Neural crest cell (in vitro differentiated cells): ENCODE measurements at regions not wholly inside any gene's neighbourhood (a gene's known extent, or its start where the extent isn't known, plus 50 kb on each side); places are given as distances from the start of the nearest gene placed in this dataset.
"Not testable (repeated sequence)": the region's sequence is repeated elsewhere in the genome, so short reads cannot be mapped to it uniquely, and the experiment has no call there.

Source experiments
- DNase-seq: peaks from one replicate; pipeline ENCODE4 v3.0.0; 2021; ENCODE audit warnings: low read depth, mixed read lengths, low spot score
- H3K27ac Mint-ChIP-seq: one replicate; pipeline ENCODE4 v1.8.0; 2021; ENCODE audit warnings: mild to moderate bottlenecking, mixed read lengths; ENCODE audit not compliant: unreplicated experiment
- H3K27me3 Mint-ChIP-seq: 2 replicates; pipeline ENCODE4 v1.8.0; 2021; ENCODE audit warnings: low read depth, mild to moderate bottlenecking, mixed read lengths
- H3K36me3 Mint-ChIP-seq: 2 replicates; pipeline ENCODE4 v1.8.0; 2021; ENCODE audit warnings: low read depth, mild to moderate bottlenecking, mixed read lengths
- H3K4me1 Mint-ChIP-seq: 2 replicates; pipeline ENCODE4 v1.8.0; 2021; ENCODE audit warnings: mixed read lengths
- H3K4me3 Mint-ChIP-seq: one replicate; pipeline ENCODE4 v1.8.0; 2021; ENCODE audit warnings: mild to moderate bottlenecking, mixed read lengths
- H3K9me3 Mint-ChIP-seq: 2 replicates; pipeline ENCODE4 v1.8.0; 2021; ENCODE audit warnings: mixed read lengths
- TF ChIP-seq, protein P1 (sequence below): fragments of 200-600 bp; sonication (generic); conservative IDR thresholded peaks from 2 replicates; pipeline ENCODE4 v1.5.0; 2021; ENCODE audit warnings: antibody characterized with exemption, mild to moderate bottlenecking

DNA sequence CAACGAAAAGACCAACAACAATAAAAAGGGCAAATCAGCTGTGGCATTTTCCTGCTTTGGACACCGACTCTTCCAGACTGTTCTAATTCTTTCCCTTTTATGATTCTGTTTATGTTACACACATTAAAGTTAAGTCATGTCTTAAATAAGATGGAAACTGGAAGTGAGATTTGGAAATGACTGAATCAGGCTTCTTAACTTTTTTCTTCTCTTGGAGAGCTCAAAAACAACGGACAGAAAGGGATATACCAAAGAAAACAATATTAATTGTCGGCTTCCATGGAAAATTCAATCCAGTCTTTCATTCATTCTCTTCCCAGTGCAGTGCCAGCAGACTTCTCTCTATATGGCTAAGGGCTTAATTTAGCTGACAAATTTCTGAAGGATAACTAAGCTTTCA lies 214.9 kb upstream of the DDHD1 start:
- Mint-ChIP-seq H3K9me3 (peaks cover 12% of the 10 kb centered on the region), H3K27ac (no peak overlapping the region), H3K4me3 (no peak overlapping the region), H3K36me3 (peaks cover 2% of the 10 kb centered on the region), H3K4me1 (peaks cover 3% of the 10 kb centered on the region), H3K27me3 (no peaks in the 10 kb centered on the region)
- no peak for DNase-seq
- TF ChIP-seq, protein P1, sequence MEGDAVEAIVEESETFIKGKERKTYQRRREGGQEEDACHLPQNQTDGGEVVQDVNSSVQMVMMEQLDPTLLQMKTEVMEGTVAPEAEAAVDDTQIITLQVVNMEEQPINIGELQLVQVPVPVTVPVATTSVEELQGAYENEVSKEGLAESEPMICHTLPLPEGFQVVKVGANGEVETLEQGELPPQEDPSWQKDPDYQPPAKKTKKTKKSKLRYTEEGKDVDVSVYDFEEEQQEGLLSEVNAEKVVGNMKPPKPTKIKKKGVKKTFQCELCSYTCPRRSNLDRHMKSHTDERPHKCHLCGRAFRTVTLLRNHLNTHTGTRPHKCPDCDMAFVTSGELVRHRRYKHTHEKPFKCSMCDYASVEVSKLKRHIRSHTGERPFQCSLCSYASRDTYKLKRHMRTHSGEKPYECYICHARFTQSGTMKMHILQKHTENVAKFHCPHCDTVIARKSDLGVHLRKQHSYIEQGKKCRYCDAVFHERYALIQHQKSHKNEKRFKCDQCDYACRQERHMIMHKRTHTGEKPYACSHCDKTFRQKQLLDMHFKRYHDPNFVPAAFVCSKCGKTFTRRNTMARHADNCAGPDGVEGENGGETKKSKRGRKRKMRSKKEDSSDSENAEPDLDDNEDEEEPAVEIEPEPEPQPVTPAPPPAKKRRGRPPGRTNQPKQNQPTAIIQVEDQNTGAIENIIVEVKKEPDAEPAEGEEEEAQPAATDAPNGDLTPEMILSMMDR: no peak

GRCh38 chr14:53367644-53368026 lies 214.5 kb upstream of the DDHD1 start:
- no peak overlapping the region for H3K27ac Mint-ChIP-seq
- no peak overlapping the region for H3K4me3 Mint-ChIP-seq
- DNase-seq: no peak
- peaks cover 5% of the 10 kb centered on the region for H3K36me3 Mint-ChIP-seq
- no peaks in the 10 kb centered on the region for H3K27me3 Mint-ChIP-seq
- TF ChIP-seq, protein P1: no peak
- H3K4me1 Mint-ChIP-seq: peaks cover 3% of the 10 kb centered on the region
- H3K9me3 Mint-ChIP-seq: peaks cover 15% of the 10 kb centered on the region

- Mint-ChIP-seq H3K4me3 (no peak overlapping the region), H3K4me1 (peaks cover 3% of the 10 kb centered on the region), H3K9me3 (peaks cover 14% of the 10 kb centered on the region), H3K27me3 (no peaks in the 10 kb centered on the region), H3K27ac (no peak overlapping the region), H3K36me3 (peaks cover 5% of the 10 kb centered on the region)
- no peak for DNase-seq
- TF ChIP-seq, protein P1: no peak
These were observed 212.5 kb upstream of the DDHD1 start for GRCh38 chr14:53365486-53366130.

DNA sequence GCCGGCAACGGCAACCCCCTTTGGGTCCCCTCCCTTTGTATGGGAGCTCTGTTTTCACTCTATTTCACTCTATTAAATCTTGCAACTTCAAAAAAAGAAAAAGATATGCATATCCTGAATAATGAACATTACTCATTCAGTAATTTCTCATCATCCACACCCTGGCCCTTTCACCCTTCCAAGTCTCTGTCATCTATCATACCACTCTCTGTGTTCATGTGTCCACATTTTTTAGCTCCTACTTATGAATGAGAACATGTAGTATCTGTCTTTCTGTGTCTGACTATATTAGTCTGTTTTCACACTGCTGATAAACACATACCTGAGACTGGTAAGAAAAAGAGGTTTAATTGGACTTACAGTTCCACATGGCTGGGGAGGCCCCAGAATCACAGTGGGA lies 209.8 kb upstream of the DDHD1 start:
- peaks cover 10% of the 10 kb centered on the region for H3K9me3 Mint-ChIP-seq
- not testable (repeated sequence) for H3K36me3 Mint-ChIP-seq, H3K27ac Mint-ChIP-seq, H3K4me1 Mint-ChIP-seq, DNase-seq, H3K4me3 Mint-ChIP-seq, H3K27me3 Mint-ChIP-seq

GRCh38 chr14:53360829-53361228 lies 207.7 kb upstream of the DDHD1 start:
- TF ChIP-seq, protein P1: no peak
- H3K36me3 Mint-ChIP-seq: peaks cover 8% of the 10 kb centered on the region
- no peaks in the 10 kb centered on the region for H3K4me1 Mint-ChIP-seq
- no peak for DNase-seq
- H3K27me3 Mint-ChIP-seq: no peaks in the 10 kb centered on the region
- no peak overlapping the region for H3K27ac Mint-ChIP-seq
- peaks cover 10% of the 10 kb centered on the region for H3K9me3 Mint-ChIP-seq
- H3K4me3 Mint-ChIP-seq: no peak overlapping the region

DNA sequence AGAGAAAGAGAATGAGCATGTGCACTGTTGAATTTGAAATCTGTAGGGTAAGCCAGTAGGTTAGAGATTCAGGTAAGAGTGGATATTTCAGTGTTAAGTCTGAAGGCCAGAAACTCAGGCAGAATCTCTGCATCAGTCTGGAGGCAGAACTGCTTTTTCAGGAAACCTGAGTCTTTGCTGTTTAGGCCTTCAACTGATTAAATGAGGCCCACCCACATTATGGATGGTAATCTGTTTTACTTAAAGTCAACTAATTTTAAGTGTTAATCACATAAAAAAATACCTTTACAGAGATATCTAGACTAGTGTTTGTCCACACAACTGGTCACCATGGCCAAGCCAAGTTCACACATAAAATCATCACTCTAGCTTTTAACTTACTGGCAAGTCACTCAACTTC lies 205.0 kb upstream of the DDHD1 start:
- DNase-seq: no peak
- H3K4me3 Mint-ChIP-seq: no peak overlapping the region
- no peaks in the 10 kb centered on the region for H3K4me1 Mint-ChIP-seq
- no peaks in the 10 kb centered on the region for H3K27me3 Mint-ChIP-seq
- H3K9me3 Mint-ChIP-seq: peaks cover 4% of the 10 kb centered on the region
- peaks cover 6% of the 10 kb centered on the region for H3K36me3 Mint-ChIP-seq
- H3K27ac Mint-ChIP-seq: no peak overlapping the region
- TF ChIP-seq, protein P1: no peak
